ENCODE measurements at regions not wholly inside any gene's neighbourhood (a gene's known extent, or its start where the extent isn't known, plus 50 kb on each side); places are given as distances from the start of the nearest gene placed in this dataset.

GRCh38 chr6:113458368-113459010 is 398.7 kb upstream of the MARCKS start:
- TF ChIP-seq CTCF (IDR thresholded peaks at IDR 0.05 in 2 of 3, conservative IDR thresholded peaks at IDR 0.05 in 1 of 3; ENCODE audit: borderline replicate concordance in 1 of 3, insufficient read depth in 1 of 3, low read depth in 2 of 3, low read length in 2 of 3) (no peak), MAX (IDR thresholded peaks at IDR 0.05) (no peak), CEBPB (IDR thresholded peaks at IDR 0.05; ENCODE audit: low read depth) (no peak), POLR2AphosphoS5 (IDR thresholded peaks at IDR 0.05; ENCODE audit: low read depth, low read length) (no peak)
